Large intestine (tissue), 3 donors: ENCODE measurements at regions not wholly inside any gene's neighbourhood (a gene's known extent, or its start where the extent isn't known, plus 50 kb on each side); places are given as distances from the start of the nearest gene placed in this dataset.
A peak's percentile ranks its signal among the peaks of the same experiment; 100 is the strongest.

Experiments used
- DNase-seq, 2 donors: peaks; one replicate each; pipeline versions ENCODE4 v3.0.0 to v3.0.0-alpha.2; 2013
- H3K27ac ChIP-seq: one replicate; pipeline ENCODE4 v1.5.1; 2013; ENCODE audit warnings: low read length
- H3K27me3 ChIP-seq: 2 replicates; pipeline ENCODE4 v1.6.1; 2013; ENCODE audit warnings: low read length; ENCODE audit not compliant: control insufficient read depth, insufficient read depth
- H3K36me3 ChIP-seq: 2 replicates; pipeline ENCODE4 v1.6.1; 2013; ENCODE audit warnings: low read length; ENCODE audit not compliant: control insufficient read depth, insufficient read depth
- H3K4me1 ChIP-seq: one replicate; pipeline ENCODE4 v1.6.1; 2013; ENCODE audit warnings: low read length; ENCODE audit not compliant: control insufficient read depth, insufficient read depth
- H3K4me3 ChIP-seq: one replicate; pipeline ENCODE4 v1.5.1; 2013; ENCODE audit warnings: low read length
- H3K9me3 ChIP-seq: one replicate; pipeline ENCODE4 v1.6.1; 2013; ENCODE audit warnings: mild to moderate bottlenecking, low read depth, low read length, moderate library complexity; ENCODE audit not compliant: control insufficient read depth
- WGBS: methylation state at CpG from one replicate; pipeline ENCODE4 v1.1.5; 2013; ENCODE audit warnings: low lambda C conversion rate; ENCODE audit not compliant: insufficient coverage; 5-methylcytosine and 5-hydroxymethylcytosine counted together

DNA sequence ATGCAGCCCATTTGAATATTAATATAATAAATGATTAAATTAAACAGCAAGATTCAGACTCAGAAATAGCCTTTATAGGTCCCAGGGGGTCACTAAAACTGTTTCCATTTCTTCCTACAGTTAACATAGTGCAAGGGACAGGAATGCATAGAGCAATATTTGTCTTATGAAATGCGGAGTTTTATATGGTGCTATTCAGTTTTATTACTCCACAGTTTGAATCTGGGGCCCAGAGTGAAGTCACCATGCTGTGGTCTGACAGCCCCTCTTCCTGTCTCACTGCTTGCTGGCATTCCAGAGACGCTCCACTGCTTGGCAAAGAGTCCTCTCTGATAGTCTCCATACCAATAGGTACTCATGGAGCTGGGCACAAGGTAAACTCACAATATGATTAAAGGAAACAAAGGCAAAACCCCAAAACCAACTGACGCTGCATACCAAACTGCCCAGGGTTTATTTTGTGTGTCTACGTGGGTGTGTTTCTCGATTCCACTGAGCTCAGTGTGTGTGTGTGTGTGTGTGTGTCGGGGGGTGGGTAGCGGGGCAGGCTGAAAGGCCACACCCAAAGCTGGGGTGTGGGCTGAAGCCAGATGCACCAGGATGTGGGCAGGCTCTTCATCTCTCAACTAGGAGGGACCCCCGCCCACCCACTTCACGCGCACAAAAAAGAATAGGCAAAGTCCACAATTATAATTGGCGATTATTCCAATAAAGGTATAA lies 277.9 kb downstream of the TSHZ3 start:
- no CpG with 5 or more reads among the region's 11 CpGs for WGBS
- H3K9me3 ChIP-seq = no peaks in the 10 kb centered on the region
- no peak overlapping the region for H3K4me3 ChIP-seq
- DNase-seq = no peak
- H3K27me3 ChIP-seq = no peaks in the 10 kb centered on the region
- no peak overlapping the region for H3K27ac ChIP-seq
- peaks cover 3% of the 10 kb centered on the region for H3K4me1 ChIP-seq
- H3K36me3 ChIP-seq = no peaks in the 10 kb centered on the region

- Histone ChIP-seq H3K9me3 (no peaks in the 10 kb centered on the region), H3K36me3 (no peaks in the 10 kb centered on the region), H3K4me3 (no peak overlapping the region), H3K4me1 (peaks cover 3% of the 10 kb centered on the region), H3K27ac (no peak overlapping the region), H3K27me3 (no peaks in the 10 kb centered on the region)
- whole genome bisulfite sequencing = 88% methylated on average over 2 of the region's 15 CpGs
- peak in 1 of 2 donors; percentile 16 for DNase-seq
Measured at GRCh38 chr19:31070146-31071065, 278.8 kb downstream of the TSHZ3 start.

- H3K27me3 ChIP-seq = no peaks in the 10 kb centered on the region
- WGBS = 14% methylated on average over 1 of the region's 6 CpGs
- H3K9me3 ChIP-seq = no peaks in the 10 kb centered on the region
- peaks cover 3% of the 10 kb centered on the region for H3K4me1 ChIP-seq
- H3K4me3 ChIP-seq = no peak overlapping the region
- H3K27ac ChIP-seq = no peak overlapping the region
- no peak for DNase-seq
- no peaks in the 10 kb centered on the region for H3K36me3 ChIP-seq
Measured at GRCh38 chr19:31068268-31068667, 281.0 kb downstream of the TSHZ3 start.

GRCh38 chr19:31066385-31066784 lies 282.9 kb downstream of the TSHZ3 start:
- no peak overlapping the region for H3K27ac ChIP-seq
- H3K9me3 ChIP-seq = no peaks in the 10 kb centered on the region
- DNase-seq = no peak
- no peak overlapping the region for H3K4me3 ChIP-seq
- 100% methylated on average over 1 of the region's 9 CpGs for WGBS
- H3K27me3 ChIP-seq = no peaks in the 10 kb centered on the region
- no peaks in the 10 kb centered on the region for H3K36me3 ChIP-seq
- H3K4me1 ChIP-seq = peaks cover 3% of the 10 kb centered on the region

DNA sequence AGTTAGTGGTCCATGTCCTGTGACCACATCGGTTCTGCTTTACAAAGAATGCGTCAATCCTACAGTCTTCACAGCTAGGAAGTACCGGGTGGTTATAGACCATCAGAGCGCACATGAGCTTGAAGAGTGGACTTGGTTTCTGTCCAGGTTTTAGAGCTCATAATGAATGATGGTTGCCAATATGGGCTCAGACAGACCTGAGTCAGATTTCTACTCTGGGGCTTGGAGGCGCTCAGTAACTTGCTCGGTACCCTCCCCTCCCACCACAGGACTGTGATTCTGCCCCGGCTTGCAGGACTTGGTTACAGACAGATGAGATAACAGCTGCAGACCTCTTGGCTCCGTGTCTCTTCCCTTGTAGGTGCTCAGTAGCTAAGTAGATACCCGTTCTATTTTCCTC lies 284.7 kb downstream of the TSHZ3 start:
- WGBS = no CpG with 5 or more reads among the region's 9 CpGs
- H3K4me1 ChIP-seq = no peaks in the 10 kb centered on the region
- H3K9me3 ChIP-seq = no peaks in the 10 kb centered on the region
- H3K27me3 ChIP-seq = no peaks in the 10 kb centered on the region
- no peak overlapping the region for H3K4me3 ChIP-seq
- no peaks in the 10 kb centered on the region for H3K36me3 ChIP-seq
- DNase-seq = no peak
- no peak overlapping the region for H3K27ac ChIP-seq

DNA sequence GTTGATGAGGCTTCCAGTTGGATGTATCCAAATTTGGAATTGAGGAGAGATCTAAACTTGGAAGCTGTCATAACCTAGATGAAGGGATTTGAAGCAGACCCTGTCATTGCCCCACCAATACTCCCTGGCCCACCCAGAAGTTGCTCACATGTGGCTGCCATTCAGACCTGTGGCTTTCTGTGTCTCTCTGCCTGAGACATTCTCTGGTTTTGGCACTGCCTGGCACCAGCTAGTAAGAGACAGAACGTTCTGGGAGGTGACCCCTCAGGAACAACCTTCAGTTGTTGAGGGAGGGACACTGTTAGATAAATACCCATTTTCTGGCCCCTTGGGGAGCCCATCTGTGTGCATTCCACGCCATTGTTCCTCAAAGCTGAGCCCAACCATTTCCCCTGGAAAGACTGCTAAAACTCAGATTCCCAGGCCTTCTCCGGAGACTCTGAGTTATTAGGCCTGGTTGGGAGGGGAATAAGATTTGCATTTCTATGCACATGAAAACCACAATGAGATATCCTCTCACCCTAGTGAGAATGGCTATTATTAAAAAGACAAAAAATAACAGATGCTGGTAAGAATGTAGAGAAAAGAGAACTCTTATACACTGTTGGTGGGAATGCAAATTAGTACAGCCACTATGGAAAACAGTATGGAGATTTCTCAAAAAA lies 290.4 kb downstream of the TSHZ3 start:
- no peak overlapping the region for H3K4me3 ChIP-seq
- no CpG with 5 or more reads among the region's 3 CpGs for WGBS
- H3K9me3 ChIP-seq = no peaks in the 10 kb centered on the region
- no peak for DNase-seq
- H3K27ac ChIP-seq = no peak overlapping the region
- no peaks in the 10 kb centered on the region for H3K36me3 ChIP-seq
- H3K4me1 ChIP-seq = no peaks in the 10 kb centered on the region
- H3K27me3 ChIP-seq = no peaks in the 10 kb centered on the region

DNA sequence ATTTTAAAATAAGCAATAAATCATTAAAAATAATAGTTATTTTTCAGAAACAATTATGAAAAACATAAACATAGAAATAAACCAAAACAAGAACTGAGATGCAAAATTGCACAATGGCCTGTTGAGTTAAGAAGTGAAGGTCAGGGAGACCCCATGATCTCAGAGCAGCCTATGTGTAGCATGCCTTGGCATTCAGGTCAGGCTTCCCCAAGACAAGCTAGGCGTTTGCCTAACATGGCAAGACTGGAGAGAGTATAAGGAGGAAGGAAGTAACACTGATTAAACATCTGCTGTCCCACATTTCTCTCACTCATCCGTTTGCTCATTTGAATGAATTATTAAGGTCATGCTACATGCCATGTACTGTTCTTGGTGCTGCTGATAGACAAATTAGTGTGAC lies 291.8 kb downstream of the TSHZ3 start:
- WGBS = no CpG with 5 or more reads among the region's 2 CpGs
- H3K4me3 ChIP-seq = no peak overlapping the region
- no peaks in the 10 kb centered on the region for H3K27me3 ChIP-seq
- H3K27ac ChIP-seq = no peak overlapping the region
- H3K9me3 ChIP-seq = no peaks in the 10 kb centered on the region
- DNase-seq = no peak
- no peaks in the 10 kb centered on the region for H3K36me3 ChIP-seq
- no peaks in the 10 kb centered on the region for H3K4me1 ChIP-seq

DNA sequence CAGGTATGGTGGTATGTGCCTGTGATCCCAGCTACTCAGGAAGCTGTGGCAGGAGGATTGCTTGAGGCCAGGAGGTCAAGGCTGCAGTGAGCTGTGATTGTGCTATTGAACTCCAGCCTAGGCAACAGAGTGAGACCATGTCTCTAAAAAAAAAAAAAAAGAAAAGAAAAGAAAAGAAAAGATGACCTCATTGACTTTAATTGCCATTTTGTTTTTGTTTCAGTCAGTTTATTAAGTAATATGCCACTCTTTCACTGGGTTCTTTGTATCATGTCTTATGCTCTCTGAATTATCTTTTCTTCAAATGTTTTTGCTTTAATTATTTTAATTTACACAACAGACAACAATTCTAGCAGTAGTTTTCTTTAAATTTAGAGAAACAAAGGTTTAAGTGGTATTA lies 293.8 kb downstream of the TSHZ3 start:
- no peak for DNase-seq
- no peaks in the 10 kb centered on the region for H3K36me3 ChIP-seq
- no peaks in the 10 kb centered on the region for H3K27me3 ChIP-seq
- H3K4me3 ChIP-seq = no peak overlapping the region
- no peak overlapping the region for H3K27ac ChIP-seq
- no peaks in the 10 kb centered on the region for H3K9me3 ChIP-seq
- no peaks in the 10 kb centered on the region for H3K4me1 ChIP-seq

GRCh38 chr19:31054430-31054829 lies 294.8 kb downstream of the TSHZ3 start:
- Histone ChIP-seq H3K9me3 (no peaks in the 10 kb centered on the region), H3K27ac (no peak overlapping the region), H3K36me3 (no peaks in the 10 kb centered on the region), H3K27me3 (no peaks in the 10 kb centered on the region), H3K4me3 (no peak overlapping the region), H3K4me1 (no peaks in the 10 kb centered on the region)
- WGBS = no CpG with 5 or more reads among the region's 3 CpGs
- DNase-seq = no peak

- Histone ChIP-seq H3K27ac (no peak overlapping the region), H3K4me1 (no peaks in the 10 kb centered on the region), H3K36me3 (no peaks in the 10 kb centered on the region), H3K9me3 (peaks cover under 1% of the 10 kb centered on the region), H3K27me3 (no peaks in the 10 kb centered on the region), H3K4me3 (no peak overlapping the region)
- DNase-seq = no peak
- 100% methylated on average over 2 of the region's 5 CpGs for whole genome bisulfite sequencing
Measured at GRCh38 chr19:31049431-31049830, 299.8 kb downstream of the TSHZ3 start.
